ENCODE measurements at regions not wholly inside any gene's neighbourhood (a gene's known extent, or its start where the extent isn't known, plus 50 kb on each side); places are given as distances from the start of the nearest gene placed in this dataset.

- TF ChIP-seq, protein P1, sequence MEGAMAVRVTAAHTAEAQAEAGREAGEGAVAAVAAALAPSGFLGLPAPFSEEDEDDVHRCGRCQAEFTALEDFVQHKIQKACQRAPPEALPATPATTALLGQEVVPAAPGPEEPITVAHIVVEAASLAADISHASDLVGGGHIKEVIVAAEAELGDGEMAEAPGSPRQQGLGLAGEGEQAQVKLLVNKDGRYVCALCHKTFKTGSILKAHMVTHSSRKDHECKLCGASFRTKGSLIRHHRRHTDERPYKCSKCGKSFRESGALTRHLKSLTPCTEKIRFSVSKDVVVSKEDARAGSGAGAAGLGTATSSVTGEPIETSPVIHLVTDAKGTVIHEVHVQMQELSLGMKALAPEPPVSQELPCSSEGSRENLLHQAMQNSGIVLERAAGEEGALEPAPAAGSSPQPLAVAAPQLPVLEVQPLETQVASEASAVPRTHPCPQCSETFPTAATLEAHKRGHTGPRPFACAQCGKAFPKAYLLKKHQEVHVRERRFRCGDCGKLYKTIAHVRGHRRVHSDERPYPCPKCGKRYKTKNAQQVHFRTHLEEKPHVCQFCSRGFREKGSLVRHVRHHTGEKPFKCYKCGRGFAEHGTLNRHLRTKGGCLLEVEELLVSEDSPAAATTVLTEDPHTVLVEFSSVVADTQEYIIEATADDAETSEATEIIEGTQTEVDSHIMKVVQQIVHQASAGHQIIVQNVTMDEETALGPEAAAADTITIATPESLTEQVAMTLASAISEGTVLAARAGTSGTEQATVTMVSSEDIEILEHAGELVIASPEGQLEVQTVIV (IDR thresholded peaks at IDR 0.05; ENCODE audit: borderline replicate concordance, partially characterized antibody), result no peak
- TF ChIP-seq CHD1 (IDR thresholded peaks at IDR 0.05; ENCODE audit: low read depth, low read length), result no peak
These were observed 151.1 kb upstream of the PPP2R2D start (continued) for GRCh38 chr10:131749767-131750142.

DNA sequence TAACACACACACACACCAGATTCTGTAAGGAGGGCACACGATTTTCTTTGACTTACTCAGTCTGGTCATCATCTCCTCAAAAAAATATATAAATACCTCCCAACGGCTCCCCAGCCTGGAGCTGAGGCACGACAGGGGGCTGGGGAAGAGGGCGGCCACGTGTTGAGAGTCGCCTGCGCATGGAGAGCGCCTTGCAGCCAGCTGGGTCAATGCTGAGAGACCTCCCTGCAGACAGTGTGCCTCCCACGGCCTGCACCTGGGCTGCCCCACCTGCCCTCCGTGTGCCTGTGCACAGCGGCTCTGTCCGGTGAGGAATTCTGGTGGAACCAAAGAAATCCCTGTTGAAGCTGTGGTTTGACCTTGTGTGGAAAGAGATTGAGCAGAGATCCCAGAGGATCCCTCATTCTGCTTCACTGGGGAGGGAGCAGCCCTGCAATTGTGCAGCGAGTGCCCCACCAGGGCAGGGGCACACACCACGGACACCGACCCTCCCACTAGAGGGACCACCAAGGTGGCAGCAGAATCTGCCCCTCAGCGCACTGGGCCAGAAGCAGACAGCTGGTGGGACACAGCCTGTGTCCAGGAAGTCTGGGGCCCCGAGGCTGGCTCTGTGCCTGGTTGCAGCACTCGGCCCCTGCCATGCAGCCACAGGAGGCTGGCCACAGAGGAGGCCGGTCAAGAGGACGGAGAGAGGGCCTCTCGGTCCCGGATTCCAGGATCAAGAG, 150.5 kb upstream of the PPP2R2D start:
- Histone ChIP-seq H3K36me3 (ENCODE audit: control insufficient read depth in 2 of 2, insufficient read depth in 2 of 2, low read length in 1 of 2) (no peaks in the 10 kb centered on the region), H3K9ac (ENCODE audit: control insufficient read depth, insufficient read depth, low read length) (no peak overlapping the region), H3K27me3 (replicated peaks in 1 of 2; ENCODE audit: control insufficient read depth in 2 of 2, insufficient read depth in 2 of 2, low read length in 1 of 2) (no peaks in the 10 kb centered on the region), H3K79me2 (ENCODE audit: control insufficient read depth, insufficient read depth, low read length) (no peaks in the 10 kb centered on the region), H3K4me2 (ENCODE audit: control insufficient read depth, insufficient read depth) (no peak overlapping the region), H3K4me3 (no peak overlapping the region), H3K4me1 (ENCODE audit: control insufficient read depth, insufficient read depth, low read length) (no peaks in the 10 kb centered on the region), H4K20me1 (ENCODE audit: control insufficient read depth, insufficient read depth) (no peaks in the 10 kb centered on the region; the same call in 1 of the 2 replicates), H3K9me3 (replicated peaks; ENCODE audit: control insufficient read depth, insufficient read depth, low read length) (no peaks in the 10 kb centered on the region), H3K27ac (ENCODE audit: control insufficient read depth, insufficient read depth) (no peak overlapping the region), H2AFZ (ENCODE audit: control insufficient read depth, low read depth, low read length) (no peak overlapping the region)
- ATAC-seq (no peak), FAIRE-seq (no peak), DNase-seq (ENCODE audit: low read depth, low spot score) (no peak)
- intact Hi-C loops (cut with micrococcal nuclease; ENCODE audit: unreplicated experiment) (no loop called here), in situ Hi-C loops (cut with MboI) (no loop called here)
- no TSS peak for BruUV-seq (replicated peaks)
- TF ChIP-seq CREM (IDR thresholded peaks at IDR 0.05; ENCODE audit: low read depth) (no peak), KDM1A (IDR thresholded peaks at IDR 0.05; ENCODE audit: borderline replicate concordance) (no peak), RBBP5 (conservative IDR thresholded peaks at IDR 0.05) (no peak), CTCF (IDR thresholded peaks at IDR 0.05 in 2 of 3, conservative IDR thresholded peaks at IDR 0.05 in 1 of 3; ENCODE audit: control insufficient read depth in 2 of 3, extremely low read depth in 1 of 3, insufficient read depth in 1 of 3, low read depth in 3 of 3, low read length in 3 of 3) (no peak), BACH1 (IDR thresholded peaks at IDR 0.05; ENCODE audit: borderline replicate concordance) (no peak)
- SMC1A ChIA-PET (ENCODE audit: uncharacterized antibody, unreplicated experiment), result no interaction called here
- POLR2A ChIA-PET, result no interaction called here
- 35% methylated on average over 22 of the region's 22 CpGs for WGBS (ENCODE audit: insufficient coverage, insufficient replicate concordance, low lambda C conversion rate, missing lambda C conversion rate)
- CTCF ChIA-PET, result no interaction called here
- RAD21 ChIA-PET (ENCODE audit: unreplicated experiment), result no interaction called here
